Stimulated activated CD8-positive, alpha-beta memory T cell treated with anti-CD3 and anti-CD28 coated beads, Interleukin-4, amount 100 ng/mL, for 4 hours (primary cell): ENCODE measurements at regions not wholly inside any gene's neighbourhood (a gene's known extent, or its start where the extent isn't known, plus 50 kb on each side); places are given as distances from the start of the nearest gene placed in this dataset.
"Not testable (repeated sequence)": the region's sequence is repeated elsewhere in the genome, so short reads cannot be mapped to it uniquely, and the experiment has no call there.

Experiments used
- DNase-seq, 2 donors: peaks; one replicate each; pipeline ENCODE4 v3.0.0-alpha.2; 2020; ENCODE audit warnings: low read depth in 2 of 2, low spot score in 1 of 2

DNA sequence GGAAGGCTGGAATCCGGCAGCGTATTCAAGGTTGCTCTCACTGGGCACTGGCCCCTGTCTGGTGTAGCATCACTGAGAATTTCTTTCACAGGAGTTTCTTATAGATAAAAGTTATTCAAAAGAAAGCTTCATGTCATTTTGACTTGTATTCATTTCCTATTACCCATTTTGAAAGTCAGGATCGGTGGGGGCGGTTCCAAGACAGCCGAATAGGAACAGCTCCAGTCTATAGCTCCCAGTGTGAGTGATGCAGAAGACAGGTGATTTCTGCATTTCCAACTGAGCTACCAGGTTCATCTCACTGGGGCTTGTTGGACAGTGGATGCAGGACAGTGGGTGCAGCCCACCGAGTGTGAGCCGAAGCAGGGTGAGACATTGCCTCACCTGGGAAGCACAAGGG, 51.5 kb upstream of the CDC42EP3 start:
- not testable (repeated sequence) for DNase-seq

DNA sequence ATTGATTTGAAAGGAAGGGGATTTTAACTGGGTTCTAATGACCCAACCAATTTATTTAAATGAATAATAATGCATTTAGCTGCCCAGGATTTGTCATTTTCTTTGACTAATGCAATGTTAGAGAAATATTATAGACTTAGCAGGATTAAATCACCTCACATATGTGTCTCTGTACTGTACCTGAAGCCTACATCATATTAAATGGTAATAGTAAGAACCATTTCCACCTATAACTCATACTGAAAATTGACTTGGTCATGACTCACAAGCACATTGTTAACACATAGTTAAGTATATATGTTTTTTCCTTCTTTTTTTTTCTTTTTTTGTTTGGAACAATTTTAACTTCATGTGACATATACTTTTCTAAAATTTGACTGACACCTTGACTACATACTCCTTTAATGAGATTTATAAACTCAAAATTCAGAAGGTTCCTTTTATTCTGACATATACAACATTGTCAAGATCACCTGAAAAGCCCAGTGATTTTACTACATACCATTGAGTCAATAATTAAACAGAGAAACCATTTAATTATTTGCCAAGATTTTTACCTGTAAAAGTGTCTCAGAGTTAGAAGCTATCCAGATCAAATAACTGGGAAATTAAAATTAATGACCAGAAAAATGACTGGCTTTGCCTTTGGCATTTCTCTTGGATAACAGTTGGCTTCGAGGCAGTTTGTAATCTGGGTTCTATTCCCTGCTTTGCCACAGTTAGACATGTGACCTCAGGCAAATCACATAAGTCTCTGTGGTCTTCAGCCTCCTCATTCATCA, 58.8 kb upstream of the CDC42EP3 start:
- no peak for DNase-seq

DNA sequence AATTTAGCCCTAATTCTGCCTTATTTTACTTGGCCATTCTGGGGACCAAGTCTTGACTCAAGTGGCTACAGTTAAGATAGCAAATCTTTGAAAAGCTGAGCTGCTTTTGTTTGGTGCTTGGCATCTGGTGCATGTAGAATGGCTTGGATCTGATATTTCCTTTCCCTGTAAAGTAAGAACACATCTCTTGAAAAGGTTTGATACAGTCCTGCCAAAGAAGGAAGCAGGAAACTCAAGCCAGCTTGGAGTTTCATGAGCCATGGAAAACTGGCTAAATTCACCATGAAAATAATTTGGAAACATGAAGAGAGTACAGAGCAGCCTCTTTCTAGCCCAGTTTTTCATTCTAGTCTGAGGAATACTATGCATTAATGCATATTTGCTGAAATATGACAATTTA, 61.0 kb upstream of the CDC42EP3 start:
- DNase-seq, result not testable (repeated sequence)

DNA sequence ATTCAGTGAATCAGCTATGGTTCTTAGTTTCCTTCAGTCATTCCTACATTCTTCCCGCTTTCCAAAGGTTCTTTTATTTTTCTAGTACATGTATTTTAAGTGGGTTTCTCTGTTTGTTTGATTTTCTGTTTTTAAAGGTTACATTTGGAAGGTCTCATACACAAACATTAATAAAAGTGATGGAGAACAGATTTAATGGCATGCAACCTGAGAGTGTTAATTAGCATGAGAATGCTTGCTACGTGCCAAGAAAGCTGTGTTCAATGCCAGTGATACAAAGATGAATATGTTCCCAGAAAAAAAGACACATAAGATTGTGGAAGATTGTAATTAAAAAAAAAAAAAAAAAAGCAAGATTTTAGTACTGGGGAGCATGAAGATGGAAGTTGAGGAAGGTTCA, 61.8 kb upstream of the CDC42EP3 start:
- DNase-seq, result no peak

DNA sequence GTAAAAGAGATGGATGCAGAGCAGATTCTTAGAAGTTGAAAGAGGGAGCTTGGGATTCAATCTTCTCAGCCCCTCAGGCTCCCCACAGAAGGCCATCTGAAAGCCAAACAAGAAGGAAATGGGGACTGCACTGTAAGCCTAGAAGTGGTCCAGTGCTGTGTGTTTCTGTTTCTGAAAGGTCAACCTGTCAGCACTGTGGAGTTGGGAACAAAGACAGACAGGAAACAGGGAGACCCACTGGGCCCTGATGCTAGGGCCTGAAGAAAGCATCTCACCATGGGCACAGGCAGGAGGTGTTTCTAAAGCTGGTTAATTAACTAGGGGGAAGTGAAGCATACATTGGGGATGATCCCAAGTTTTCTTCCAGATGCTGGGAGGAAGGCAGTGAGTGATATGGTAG, 62.5 kb upstream of the CDC42EP3 start:
- not testable (repeated sequence) for DNase-seq

DNA sequence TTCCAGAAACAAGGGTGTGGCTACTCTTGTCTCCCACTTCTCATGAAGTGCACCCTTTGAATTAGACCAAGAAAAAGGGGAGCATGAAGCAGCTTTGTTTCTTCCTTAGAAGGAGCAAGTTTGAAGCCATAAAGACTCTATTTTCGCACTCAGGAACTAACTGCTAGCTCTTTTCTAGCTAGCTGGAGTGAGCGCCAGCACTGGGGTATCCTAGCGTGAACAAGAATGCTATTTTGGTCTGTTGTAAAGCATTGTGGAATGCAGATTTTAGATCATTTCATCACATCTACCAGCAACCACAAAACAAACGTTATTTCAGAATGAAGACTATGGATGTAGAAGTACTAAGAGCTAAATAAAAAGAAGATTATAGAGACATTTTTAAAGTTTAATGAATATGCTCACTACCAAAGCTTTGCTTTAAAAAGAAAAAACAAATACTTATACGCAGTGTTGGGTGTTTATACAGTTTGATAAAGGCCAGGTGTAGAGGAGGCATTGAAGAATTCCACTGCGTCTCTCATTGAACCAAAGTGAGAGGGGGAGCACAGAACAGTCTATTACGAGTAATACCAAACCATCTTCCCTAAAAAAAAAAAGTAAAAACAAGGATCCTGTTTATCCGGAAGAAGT, 63.6 kb upstream of the CDC42EP3 start:
- not testable (repeated sequence) for DNase-seq

DNA sequence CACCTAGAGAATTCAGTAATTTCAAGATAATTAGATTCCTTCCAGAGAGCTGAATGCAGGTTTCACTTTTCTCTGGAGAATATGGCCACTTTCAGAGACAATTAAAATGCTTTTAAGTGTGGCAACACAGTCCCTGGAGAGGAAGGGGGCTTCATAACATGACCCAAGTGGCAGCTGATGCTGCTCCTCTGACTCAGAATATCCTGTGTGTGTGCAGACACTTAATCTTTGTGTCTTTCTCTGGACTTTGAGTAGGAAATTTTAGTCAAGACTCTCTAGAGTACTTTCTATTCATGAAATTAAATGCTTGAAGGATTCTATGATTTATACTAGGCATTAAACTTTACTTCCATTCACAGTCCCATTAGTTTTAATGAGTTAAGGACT, 64.1 kb upstream of the CDC42EP3 start:
- not testable (repeated sequence) for DNase-seq

DNA sequence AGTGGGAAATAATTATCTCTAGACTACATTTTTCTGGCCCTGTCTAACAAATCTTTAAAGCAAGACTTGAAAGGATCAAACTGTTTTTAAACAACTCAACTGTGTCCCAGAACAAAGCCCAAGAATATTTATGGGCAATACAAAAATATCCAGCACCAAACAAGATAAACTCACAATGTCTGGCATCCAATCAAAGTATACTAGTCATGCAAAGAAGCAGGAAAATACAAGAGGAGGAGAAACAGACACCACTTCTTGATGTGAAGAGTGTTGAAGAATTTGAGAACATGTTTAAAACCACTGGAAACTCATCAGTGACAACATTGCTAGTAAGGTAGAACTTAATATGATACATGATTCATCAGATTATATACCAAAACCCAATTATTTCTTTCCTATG, 66.1 kb upstream of the CDC42EP3 start:
- no peak for DNase-seq

DNA sequence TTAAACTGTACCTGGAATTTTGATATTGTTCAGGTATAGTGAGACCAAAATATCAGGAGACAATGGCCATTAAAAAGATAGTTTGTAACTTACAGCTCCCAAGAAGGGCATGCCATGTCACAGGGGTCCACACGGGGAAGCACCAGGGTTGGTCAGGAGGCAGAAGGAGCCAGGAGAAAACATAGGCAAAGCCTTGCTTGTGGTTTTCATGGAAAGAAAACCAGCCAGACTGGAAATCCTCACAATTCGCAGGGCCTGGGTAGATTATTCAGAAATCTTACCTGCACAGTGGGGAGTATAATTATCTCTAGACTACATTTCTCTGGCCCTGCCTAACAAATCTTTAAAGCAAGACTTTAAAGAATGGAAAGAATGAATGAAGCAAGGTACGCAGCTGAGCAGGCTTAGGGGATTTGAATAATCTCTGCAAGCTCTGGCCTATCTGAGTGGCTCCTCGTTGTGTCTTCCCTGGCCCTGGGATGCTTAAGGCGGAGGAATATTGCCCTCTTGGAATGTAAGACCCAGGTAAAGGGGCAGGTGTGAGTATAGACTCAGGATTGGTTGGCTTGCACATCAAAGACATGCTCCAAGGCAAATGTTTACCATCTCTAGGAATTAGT, 66.9 kb upstream of the CDC42EP3 start:
- no peak for DNase-seq

DNA sequence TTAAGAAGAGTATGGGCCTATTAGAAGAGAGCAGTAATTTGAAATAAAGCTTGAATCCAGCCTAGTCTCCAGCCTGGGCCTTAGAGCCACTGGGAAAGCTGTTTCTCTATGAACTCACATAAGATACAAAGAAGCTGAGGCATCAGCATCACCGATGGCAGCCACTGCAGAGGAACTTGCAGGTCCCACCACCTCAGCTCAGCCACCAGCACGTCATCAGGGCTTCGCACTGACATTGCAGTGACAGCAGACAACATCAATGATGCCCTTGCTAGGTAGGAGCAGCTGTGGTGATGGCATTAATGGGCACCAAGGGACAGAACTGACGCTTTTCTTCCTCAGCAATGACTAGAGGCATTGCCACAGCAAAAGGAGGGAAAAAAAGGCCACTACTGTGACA, 67.7 kb upstream of the CDC42EP3 start:
- DNase-seq, result no peak

DNA sequence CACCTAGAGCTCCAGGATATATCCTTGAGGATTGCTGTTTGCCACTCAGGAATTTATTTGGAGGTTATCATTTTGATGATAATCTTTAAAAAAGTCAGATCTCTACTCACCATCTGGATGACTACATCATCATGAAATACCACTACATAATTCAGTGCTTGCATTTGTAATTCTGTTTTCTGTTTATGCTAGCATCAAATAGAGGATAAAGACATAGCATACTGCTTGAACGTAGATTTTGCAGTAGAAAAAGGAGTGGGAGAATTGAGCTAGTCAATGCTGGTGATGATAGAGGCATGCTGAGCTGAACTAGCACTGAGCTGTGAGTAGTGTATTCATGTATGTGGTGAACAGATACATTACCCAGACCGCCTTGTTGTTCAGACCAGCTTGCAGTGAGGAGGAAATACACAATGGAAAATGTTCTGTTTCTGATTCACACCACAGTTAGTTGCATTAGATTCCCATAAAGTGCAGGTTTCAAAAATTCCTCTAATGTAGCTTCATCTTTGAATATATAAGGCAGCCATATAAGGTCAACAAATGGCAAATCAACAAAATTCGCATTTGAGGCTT, 68.8 kb upstream of the CDC42EP3 start:
- DNase-seq, result no peak

DNA sequence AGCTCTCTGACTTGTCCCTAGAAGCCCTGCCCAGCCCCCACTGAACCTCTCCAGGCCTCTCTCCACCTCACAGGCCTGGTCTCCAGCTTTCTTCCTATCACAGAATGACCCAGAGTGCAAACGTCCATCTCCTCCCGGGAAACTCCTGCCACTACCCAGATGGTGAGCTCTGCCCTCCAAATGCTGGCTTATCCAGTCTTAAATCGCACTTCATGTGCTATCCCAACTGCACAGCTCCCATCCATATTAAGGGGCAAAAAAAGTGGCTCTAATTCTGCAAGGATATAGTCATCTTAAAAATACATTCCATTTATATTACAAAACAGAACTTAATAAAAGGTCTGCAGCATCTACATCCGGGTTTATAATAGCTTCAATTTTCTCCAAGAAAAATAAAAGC, 70.8 kb upstream of the CDC42EP3 start:
- no peak for DNase-seq

DNA sequence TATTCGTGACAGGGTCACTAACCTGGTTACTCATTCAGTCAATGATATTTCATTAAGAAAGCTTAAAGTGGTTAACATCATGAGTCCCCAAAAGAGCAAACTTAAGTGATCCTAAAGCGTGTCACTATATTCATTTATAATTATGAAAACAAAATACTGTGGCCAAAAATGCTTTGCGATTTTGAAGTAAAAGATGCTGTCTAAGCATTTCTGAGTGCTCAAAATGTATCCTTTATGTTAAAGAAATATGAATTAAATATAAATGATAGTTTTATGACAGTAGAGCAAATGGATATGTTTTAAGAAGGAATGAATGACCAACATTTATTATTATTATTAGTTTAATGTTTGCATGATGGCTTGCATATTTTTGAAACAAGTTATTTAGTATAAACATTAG, 72.6 kb upstream of the CDC42EP3 start:
- DNase-seq, result no peak

DNA sequence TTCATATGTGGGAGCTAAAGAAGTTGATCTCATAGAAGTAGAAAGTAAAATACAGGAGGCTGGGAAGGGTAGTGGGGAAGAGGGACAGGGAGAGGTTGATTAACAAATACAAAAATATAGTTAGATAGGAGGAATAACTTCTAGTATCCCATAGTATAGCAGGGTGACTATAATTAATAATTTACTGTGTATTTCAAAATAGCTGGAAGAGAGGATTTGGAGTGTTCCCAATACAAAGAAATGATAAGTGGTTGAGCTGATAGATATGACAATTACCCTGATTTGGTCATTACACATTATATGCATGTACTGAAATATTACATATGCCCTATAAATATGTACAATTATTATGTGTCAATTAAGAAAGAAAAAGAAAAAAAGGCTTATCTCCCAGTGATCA, 73.5 kb upstream of the CDC42EP3 start:
- not testable (repeated sequence) for DNase-seq

DNA sequence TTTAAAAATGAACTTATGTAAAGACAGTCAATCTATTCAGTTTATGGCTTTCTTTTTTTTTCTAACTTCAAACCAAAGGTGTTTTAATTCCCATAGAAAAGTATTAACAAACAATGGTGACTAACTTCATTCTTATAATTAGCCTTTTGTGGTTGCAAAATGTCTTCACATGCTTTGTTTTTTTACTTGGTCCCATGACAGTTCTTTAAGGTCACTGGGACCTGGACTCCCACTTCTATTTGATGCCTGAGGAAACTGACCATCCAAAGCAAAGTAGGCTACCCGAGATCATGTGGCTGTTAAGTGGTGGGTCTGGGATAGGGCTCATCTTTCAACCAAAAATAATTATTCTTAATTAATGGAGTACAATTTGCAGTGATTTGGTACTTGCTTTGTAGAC, 74.6 kb upstream of the CDC42EP3 start:
- DNase-seq, result not testable (repeated sequence)

DNA sequence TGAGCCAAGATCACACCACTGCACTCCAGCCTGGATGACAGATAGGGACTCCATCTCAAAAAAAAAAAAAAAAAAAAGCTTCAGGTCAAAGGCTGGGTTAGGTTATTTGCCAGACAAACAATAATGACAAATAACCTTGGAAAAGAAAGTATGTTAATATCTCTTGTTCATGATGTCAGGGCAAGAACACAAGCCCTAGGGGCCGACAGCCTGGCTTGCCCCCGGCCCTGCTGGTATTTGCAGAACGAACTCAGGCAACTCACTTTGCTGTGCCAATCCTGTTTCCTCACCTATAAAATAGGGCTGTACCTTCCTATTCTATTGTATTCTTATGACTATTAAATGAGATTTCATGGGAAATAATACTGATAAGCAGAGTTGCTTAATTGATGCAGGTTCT, 75.4 kb upstream of the CDC42EP3 start:
- DNase-seq, result no peak

DNA sequence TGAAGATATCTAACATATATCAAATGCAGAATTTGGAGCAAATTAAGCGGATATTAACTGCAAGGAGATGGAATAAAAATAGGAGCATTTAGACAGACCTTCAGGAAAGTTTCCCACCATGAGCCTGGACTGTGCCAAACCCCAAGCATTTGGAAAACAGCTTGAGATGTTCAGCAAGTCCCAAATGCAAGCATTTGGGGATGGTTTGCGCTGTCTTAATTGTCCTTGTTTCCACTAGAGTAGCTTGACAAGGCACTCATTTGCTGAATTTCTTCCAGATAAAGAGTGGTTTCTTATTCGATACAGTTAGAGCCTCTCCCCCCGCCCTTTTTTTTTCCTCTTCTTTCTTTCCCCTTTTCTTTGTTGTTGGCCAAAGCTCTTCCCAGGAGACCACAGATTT, 77.1 kb upstream of the CDC42EP3 start:
- no peak for DNase-seq

DNA sequence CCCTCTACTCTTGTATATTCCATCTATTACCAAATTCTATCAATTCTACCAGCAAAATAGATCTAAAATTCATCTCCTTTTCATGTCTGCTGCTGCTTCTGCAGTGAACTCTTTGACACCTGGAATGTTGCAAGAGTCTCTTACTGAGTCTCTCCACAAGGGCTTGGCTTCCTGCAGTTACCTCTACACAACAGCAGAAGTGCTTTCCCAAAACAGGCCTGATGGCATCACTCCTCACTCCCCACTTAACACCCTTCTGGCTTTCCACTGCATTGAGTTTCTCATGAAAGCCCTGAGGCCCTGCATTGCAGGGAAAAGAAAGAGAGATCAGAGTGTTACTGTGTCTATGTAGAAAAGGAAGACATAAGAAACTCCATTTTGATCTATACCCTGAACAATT, 78.8 kb upstream of the CDC42EP3 start:
- not testable (repeated sequence) for DNase-seq

DNA sequence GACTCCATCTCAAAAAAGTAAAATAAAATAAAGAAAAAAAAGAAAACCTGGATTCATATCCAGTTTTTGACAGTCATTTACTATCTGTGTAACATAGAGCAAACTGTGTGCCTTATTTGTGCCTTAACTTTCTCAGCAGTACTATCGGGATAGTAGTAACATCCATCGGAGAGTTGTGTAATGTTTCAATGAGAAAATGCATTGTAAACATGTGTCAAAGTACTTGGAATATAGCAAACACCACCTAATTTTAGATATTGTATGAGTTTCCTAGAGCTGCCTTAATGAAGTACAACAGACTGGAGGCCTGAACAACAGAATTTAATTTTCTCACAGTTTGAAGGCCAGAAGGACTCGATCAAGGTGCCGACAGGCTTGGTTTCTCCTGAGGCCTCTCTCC, 81.3 kb upstream of the CDC42EP3 start:
- no peak for DNase-seq

DNA sequence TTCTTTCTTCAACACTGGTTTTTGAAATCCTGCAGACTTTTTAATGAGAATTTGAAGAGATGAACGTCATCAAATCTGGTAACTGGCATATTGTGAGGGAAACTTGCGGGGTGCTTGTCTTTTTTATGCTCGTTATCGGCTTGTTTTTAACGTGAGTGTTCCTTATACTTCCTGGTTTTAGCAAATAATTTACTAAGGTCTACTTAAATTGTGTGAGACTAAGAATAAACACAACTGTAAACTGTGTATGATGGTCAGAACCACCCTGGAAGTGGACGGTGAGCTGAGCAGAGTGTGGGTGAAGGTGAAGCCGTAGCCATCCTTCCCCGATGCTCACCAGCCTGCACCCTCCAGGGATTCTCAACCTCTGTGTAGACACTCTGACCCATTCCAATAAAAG, 82.3 kb upstream of the CDC42EP3 start:
- no peak for DNase-seq

DNA sequence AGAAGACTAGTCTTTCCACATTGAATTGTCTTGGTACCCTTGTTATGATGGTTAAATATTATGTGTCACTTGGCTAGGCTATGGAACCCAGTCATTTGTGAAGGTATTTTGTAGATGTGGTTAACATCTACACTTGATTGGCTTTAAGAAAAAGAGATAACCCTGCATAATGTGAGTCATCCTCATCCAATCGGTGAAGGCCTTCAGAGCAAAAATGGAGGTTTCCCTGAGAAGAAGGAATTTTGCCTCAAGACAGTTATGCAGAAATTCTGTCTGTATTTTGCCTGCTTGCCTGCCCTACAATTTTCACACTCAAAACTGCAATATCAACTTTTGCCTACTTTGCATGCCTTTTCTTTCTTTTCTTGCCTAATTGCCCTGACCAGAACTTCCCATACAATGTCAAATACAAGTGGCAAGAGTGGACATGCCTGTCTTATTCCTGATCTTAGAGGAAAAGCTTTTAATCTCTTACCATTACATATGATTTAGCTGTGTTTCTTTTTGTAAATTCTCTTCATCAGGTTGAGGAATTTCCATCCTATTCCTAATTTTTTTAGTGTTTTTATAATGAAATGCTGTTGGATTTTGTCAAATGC, 84.6 kb upstream of the CDC42EP3 start:
- not testable (repeated sequence) for DNase-seq

DNA sequence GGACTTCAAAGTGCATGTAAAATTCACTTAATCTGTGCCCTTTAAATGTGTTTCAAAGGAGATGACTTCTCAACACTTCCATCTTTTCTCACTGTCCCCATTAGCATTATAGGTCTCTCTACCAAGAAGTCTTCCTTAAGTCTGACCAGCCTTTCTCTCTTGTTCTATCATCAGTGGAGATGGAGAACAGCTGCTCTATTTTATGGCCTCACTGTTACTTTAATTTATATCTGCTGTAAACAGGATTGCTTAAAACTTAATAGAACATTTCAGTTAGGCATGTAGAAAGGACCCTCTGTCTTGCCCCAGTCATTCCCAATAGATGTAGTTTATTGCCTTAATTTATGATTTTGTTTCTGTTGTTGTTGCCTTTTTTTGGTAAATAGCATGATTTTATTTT, 86.0 kb upstream of the CDC42EP3 start:
- DNase-seq, result not testable (repeated sequence)
